RWPE2 (cell line): ENCODE measurements at regions not wholly inside any gene's neighbourhood (a gene's known extent, or its start where the extent isn't known, plus 50 kb on each side); places are given as distances from the start of the nearest gene placed in this dataset.

ENCODE experiments used
- ATAC-seq: fragments of 200-7000 bp; cut with Tn5 transposase; 3 replicates; pipeline ENCODE4 v1.9.1; 2021; ENCODE audit warnings: low read depth
- DNase-seq: peaks from one replicate; pipeline ENCODE4 v3.0.0-alpha.2; 2020; ENCODE audit warnings: low spot score
- H3K27ac ChIP-seq: fragments of 450-650 bp; 2 replicates; pipeline ENCODE4 v1.5.1; 2017; ENCODE audit warnings: mild to moderate bottlenecking; ENCODE audit not compliant: poor library complexity, severe bottlenecking
- H3K27me3 ChIP-seq: fragments of 250-450 bp; sonication (Bioruptor Pico); 2 replicates; pipeline ENCODE4 v1.5.1; 2021; ENCODE audit warnings: mild to moderate bottlenecking, moderate library complexity; ENCODE audit not compliant: insufficient read depth, poor library complexity, severe bottlenecking
- H3K36me3 ChIP-seq: fragments of 250-450 bp; sonication (Bioruptor Pico); 2 replicates; pipeline ENCODE4 v1.5.1; 2020; ENCODE audit warnings: low read depth, mild to moderate bottlenecking, moderate library complexity
- H3K4me1 ChIP-seq: fragments of 250-450 bp; sonication (Bioruptor Pico); 2 replicates; pipeline ENCODE4 v1.5.1; 2021; ENCODE audit warnings: mild to moderate bottlenecking, moderate library complexity; ENCODE audit not compliant: insufficient read depth, poor library complexity, severe bottlenecking
- H3K4me3 ChIP-seq: fragments of 250-450 bp; sonication (Bioruptor Pico); 2 replicates; pipeline ENCODE4 v1.5.1; 2021; ENCODE audit warnings: mild to moderate bottlenecking, moderate library complexity; ENCODE audit not compliant: severe bottlenecking
- H3K9me3 ChIP-seq: fragments of 250-450 bp; sonication (Bioruptor Pico); 2 replicates; pipeline ENCODE4 v1.5.1; 2021; ENCODE audit warnings: mild to moderate bottlenecking, moderate library complexity; ENCODE audit not compliant: severe bottlenecking
- TF ChIP-seq, protein P1 (sequence below): fragments of 450-650 bp; IDR thresholded peaks from one replicate; pipeline ENCODE4 v1.5.1; 2017; ENCODE audit warnings: mild to moderate bottlenecking, moderate library complexity; ENCODE audit not compliant: poor library complexity, severe bottlenecking

DNA sequence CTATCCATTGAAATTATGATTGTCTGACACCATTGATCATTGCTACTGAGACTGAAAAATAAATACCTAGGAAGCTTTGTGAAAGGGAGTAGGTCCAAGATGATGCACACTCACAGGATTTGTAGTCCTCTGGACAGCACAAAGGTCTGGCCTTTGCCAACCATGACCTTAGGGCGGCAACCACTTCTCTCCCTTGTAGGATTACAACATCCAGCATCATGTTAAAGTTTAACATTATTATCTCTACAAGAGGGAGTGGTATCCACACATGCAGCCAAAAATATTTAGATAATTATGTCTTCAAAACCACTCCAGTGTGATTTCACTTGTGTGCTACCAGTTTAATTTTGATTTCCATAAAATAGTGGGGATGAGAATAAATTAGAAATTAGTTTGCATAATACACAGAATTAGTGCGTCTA is 51.1 kb upstream of the NHSL1 start:
- peaks cover 5% of the 10 kb centered on the region for H3K4me1 ChIP-seq
- H3K4me3 ChIP-seq = no peak overlapping the region
- H3K36me3 ChIP-seq = no peaks in the 10 kb centered on the region
- no peak for DNase-seq
- H3K9me3 ChIP-seq = no peaks in the 10 kb centered on the region
- no peaks in the 10 kb centered on the region for H3K27me3 ChIP-seq
- TF ChIP-seq, protein P1, sequence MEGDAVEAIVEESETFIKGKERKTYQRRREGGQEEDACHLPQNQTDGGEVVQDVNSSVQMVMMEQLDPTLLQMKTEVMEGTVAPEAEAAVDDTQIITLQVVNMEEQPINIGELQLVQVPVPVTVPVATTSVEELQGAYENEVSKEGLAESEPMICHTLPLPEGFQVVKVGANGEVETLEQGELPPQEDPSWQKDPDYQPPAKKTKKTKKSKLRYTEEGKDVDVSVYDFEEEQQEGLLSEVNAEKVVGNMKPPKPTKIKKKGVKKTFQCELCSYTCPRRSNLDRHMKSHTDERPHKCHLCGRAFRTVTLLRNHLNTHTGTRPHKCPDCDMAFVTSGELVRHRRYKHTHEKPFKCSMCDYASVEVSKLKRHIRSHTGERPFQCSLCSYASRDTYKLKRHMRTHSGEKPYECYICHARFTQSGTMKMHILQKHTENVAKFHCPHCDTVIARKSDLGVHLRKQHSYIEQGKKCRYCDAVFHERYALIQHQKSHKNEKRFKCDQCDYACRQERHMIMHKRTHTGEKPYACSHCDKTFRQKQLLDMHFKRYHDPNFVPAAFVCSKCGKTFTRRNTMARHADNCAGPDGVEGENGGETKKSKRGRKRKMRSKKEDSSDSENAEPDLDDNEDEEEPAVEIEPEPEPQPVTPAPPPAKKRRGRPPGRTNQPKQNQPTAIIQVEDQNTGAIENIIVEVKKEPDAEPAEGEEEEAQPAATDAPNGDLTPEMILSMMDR = no peak
- no peak for ATAC-seq
- H3K27ac ChIP-seq = no peak overlapping the region

DNA sequence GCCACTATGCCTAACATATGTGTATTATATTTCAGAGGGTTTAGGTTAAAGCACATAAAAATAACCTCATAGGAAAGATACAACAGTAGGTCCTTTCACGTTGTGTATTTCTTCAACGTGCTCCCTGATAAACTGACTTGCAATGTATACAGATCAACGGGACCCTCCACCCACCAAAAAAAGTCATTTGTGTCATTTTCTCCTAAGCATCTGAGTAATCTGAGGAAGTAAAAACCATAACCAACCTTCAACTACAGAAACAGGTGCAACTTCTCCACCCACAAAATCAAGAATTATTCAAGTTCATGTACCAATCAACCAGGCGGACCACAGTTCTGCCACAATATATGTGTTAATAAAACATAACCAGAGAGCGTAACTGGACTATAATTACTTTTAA is 54.9 kb upstream of the NHSL1 start:
- Histone ChIP-seq H3K27me3 (no peaks in the 10 kb centered on the region), H3K4me1 (peaks cover 16% of the 10 kb centered on the region), H3K9me3 (no peaks in the 10 kb centered on the region), H3K27ac (no peak overlapping the region), H3K36me3 (no peaks in the 10 kb centered on the region), H3K4me3 (no peak overlapping the region)
- ATAC-seq (no peak), DNase-seq (no peak)
- TF ChIP-seq, protein P1 = no peak

DNA sequence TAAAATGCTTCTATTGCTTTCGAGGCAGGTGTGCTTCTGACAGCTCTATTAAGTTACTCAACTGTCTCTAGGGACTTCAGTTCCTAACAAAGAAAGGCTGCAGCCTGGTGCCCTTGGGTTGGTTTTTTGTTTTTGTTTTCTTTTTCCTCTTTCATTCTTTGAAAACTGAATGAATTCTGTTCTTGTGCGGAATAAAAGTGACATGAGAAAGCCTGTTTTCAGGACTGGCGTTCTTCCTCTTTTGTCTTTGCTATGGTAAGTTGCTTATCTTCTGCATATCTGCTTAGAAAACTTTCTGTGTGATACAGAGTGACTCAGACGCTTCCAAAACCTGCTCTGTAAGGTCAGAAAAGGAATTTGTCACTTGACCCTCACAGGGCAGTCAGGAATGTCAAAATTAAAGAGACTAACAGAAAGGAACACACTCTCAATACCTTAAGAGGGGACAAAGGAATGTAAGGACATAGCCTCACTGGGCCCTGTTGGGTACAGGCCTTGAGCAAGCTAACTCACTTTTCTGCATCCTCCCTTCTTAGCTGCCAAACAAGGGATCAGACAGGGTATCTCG is 56.2 kb upstream of the NHSL1 start:
- Histone ChIP-seq H3K27ac (peak overlapping the region; percentile 8), H3K36me3 (no peaks in the 10 kb centered on the region), H3K4me3 (no peak overlapping the region), H3K4me1 (peaks cover 16% of the 10 kb centered on the region), H3K9me3 (no peaks in the 10 kb centered on the region), H3K27me3 (no peaks in the 10 kb centered on the region)
- DNase-seq (no peak), ATAC-seq (peak; percentile 61)
- TF ChIP-seq, protein P1 = no peak

DNA sequence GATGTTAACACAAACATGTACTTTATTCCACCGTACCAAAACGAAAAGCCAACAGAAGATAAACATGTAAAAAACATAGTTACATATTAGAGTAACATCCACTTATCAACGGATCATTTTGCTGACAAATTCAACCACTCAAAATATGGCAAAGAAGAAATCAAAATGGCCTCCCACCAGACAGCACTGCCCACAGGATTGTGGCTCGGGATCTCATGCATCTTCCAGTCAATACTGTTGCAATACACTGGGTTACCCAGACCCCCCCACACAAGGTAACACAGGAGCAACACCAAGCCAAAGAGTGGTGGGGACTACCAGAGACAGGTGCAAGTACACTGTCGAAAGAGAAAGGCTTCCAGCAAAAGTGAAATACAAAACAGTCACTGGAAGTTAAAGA is 57.9 kb upstream of the NHSL1 start:
- Histone ChIP-seq H3K4me1 (peaks cover 16% of the 10 kb centered on the region), H3K9me3 (no peaks in the 10 kb centered on the region), H3K27ac (no peak overlapping the region), H3K4me3 (no peak overlapping the region), H3K27me3 (no peaks in the 10 kb centered on the region), H3K36me3 (no peaks in the 10 kb centered on the region)
- TF ChIP-seq, protein P1 = no peak
- DNase-seq (no peak), ATAC-seq (no peak)

DNA sequence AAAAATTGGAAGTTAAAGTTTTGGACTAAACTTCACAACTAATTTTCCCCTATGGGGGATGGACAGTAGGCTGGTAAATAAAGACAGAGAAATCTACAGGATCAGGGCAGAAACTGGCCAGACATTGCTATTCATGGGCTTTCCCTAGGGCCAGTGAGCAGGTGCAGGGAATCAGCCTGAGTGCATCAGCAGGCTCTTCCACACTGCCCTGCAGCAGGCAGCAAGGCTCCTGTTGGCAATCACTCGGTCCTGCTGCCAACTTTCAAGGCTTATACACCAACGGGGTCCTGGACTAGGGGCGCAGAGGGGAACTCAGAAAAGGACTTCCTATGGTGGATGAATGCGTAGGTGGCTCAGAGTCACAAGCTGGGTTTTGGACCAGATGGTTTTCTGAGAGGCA is 59.8 kb upstream of the NHSL1 start:
- peaks cover 16% of the 10 kb centered on the region for H3K4me1 ChIP-seq
- no peak for ATAC-seq
- H3K4me3 ChIP-seq = no peak overlapping the region
- H3K27ac ChIP-seq = no peak overlapping the region
- no peaks in the 10 kb centered on the region for H3K27me3 ChIP-seq
- no peak for DNase-seq
- TF ChIP-seq, protein P1 = no peak
- H3K36me3 ChIP-seq = no peaks in the 10 kb centered on the region
- no peaks in the 10 kb centered on the region for H3K9me3 ChIP-seq
